Activated B cell treated with CpG ODN at 0.5 μM for 24 hours (primary cell): ENCODE measurements at regions not wholly inside any gene's neighbourhood (a gene's known extent, or its start where the extent isn't known, plus 50 kb on each side); places are given as distances from the start of the nearest gene placed in this dataset.

Experiments
- ATAC-seq: fragments of 200-7000 bp; cut with Tn5 transposase; one replicate; pipeline ENCODE4 v1.10.0; 2021; ENCODE audit warnings: low read depth, mild to moderate bottlenecking, moderate library complexity
- CTCF ChIA-PET: fragments of 350-600 bp; sonication (Branson Sonifier 250); formaldehyde crosslinking; loops from one replicate; lab custom pipeline; 2021; ENCODE audit warnings: antibody characterized with exemption; lab: Charles Lee
- POLR2A ChIA-PET: fragments of 350-600 bp; sonication (Branson Sonifier 250); formaldehyde crosslinking; loops from one replicate; lab custom pipeline; 2021; ENCODE audit warnings: antibody characterized with exemption; lab: Charles Lee
- DNase-seq: peaks from one replicate; pipeline ENCODE4 v3.0.0; 2022
- H3K27ac Mint-ChIP-seq: one replicate; pipeline ENCODE4 v1.8.0; 2020; ENCODE audit warnings: mixed read lengths
- H3K27me3 Mint-ChIP-seq: one replicate; pipeline ENCODE4 v1.8.0; 2021; ENCODE audit warnings: mixed read lengths
- H3K36me3 Mint-ChIP-seq: one replicate; pipeline ENCODE4 v1.8.0; 2021; ENCODE audit warnings: low read depth, mixed read lengths
- H3K4me1 Mint-ChIP-seq: one replicate; pipeline ENCODE4 v1.8.0; 2021; ENCODE audit warnings: mixed read lengths
- H3K4me3 Mint-ChIP-seq: one replicate; pipeline ENCODE4 v1.8.0; 2020; ENCODE audit warnings: mild to moderate bottlenecking, mixed read lengths
- H3K9me3 Mint-ChIP-seq: one replicate; pipeline ENCODE4 v1.8.0; 2020; ENCODE audit warnings: mixed read lengths
- CTCF ChIP-seq: fragments of 200-600 bp; IDR thresholded peaks from one replicate; pipeline ENCODE4 v1.8.0; 2022; ENCODE audit warnings: antibody characterized with exemption, mild to moderate bottlenecking
- intact Hi-C: fragments of 100-400 bp; cut with micrococcal nuclease; formaldehyde crosslinking; loops from one replicate; pipeline ENCODE4 v1.15.1; 2024

- intact Hi-C loops: no loop called here
- H3K4me3 Mint-ChIP-seq: no peak overlapping the region
- no peak overlapping the region for H3K27ac Mint-ChIP-seq
- no peaks in the 10 kb centered on the region for H3K4me1 Mint-ChIP-seq
- ChIA-PET CTCF (no interaction called here), POLR2A (no interaction called here)
- H3K9me3 Mint-ChIP-seq: no peaks in the 10 kb centered on the region
- ATAC-seq (no peak), DNase-seq (no peak)
- no peak for TF ChIP-seq CTCF
- H3K27me3 Mint-ChIP-seq: no peaks in the 10 kb centered on the region
- no peaks in the 10 kb centered on the region for H3K36me3 Mint-ChIP-seq
Observed at GRCh38 chr6:106886081-106886843, 88.3 kb downstream of the CD24 start.

DNA sequence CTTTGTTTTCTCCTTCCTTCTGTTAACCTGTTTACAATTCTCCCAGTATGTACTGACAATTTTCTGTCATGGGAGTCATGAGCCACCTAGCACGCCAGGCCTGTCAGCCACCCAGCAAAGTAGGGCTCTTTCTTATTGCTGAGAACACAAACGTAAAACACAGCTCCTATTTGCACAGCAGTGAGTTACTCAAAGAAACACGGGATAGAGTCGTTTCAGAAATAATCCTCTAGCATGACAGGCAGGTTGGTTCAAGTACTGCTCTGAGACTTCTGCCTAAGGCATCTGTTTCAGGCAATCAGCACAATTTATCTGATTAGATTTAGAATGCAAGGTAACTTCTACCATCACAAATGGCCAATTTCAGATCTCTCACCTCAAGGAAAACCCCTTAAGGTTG, 88.8 kb downstream of the CD24 start:
- DNase-seq (no peak), ATAC-seq (no peak)
- H3K27me3 Mint-ChIP-seq: no peaks in the 10 kb centered on the region
- H3K27ac Mint-ChIP-seq: no peak overlapping the region
- ChIA-PET CTCF (no interaction called here), POLR2A (no interaction called here)
- TF ChIP-seq CTCF: no peak
- H3K4me3 Mint-ChIP-seq: no peak overlapping the region
- no peaks in the 10 kb centered on the region for H3K9me3 Mint-ChIP-seq
- intact Hi-C loops: no loop called here
- no peaks in the 10 kb centered on the region for H3K4me1 Mint-ChIP-seq
- H3K36me3 Mint-ChIP-seq: no peaks in the 10 kb centered on the region

GRCh38 chr6:106884576-106884975, 90.0 kb downstream of the CD24 start:
- Mint-ChIP-seq H3K4me3 (no peak overlapping the region), H3K9me3 (no peaks in the 10 kb centered on the region), H3K27ac (no peak overlapping the region), H3K27me3 (no peaks in the 10 kb centered on the region), H3K36me3 (no peaks in the 10 kb centered on the region), H3K4me1 (no peaks in the 10 kb centered on the region)
- TF ChIP-seq CTCF: no peak
- intact Hi-C loops: no loop called here
- ATAC-seq (no peak), DNase-seq (no peak)
- POLR2A ChIA-PET: no interaction called here
- CTCF ChIA-PET: no interaction called here

DNA sequence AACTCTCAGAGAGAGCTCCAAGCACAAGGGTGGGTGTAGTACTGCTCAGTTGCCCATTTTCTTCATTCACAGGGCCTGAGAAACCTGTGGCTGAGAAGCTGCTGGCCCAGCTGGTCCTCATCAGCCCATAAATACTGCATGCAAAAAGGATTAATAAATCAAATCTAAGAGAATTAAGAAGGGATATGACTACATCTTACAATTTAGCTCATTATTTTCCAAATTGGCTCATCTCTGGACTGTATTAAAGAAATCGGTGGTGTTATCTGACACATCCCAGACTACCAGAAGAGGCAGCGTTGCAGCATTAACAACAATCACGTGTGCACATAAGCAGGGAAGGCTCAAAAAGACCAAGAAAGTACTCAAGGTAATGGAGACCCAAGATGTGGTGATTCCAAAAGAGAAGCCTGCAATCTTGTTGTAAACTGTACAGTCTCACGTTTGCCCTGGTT, 90.7 kb downstream of the CD24 start:
- intact Hi-C loops: no loop called here
- TF ChIP-seq CTCF: no peak
- H3K27ac Mint-ChIP-seq: no peak overlapping the region
- POLR2A ChIA-PET: no interaction called here
- CTCF ChIA-PET: no interaction called here
- no peak for ATAC-seq
- DNase-seq: no peak
- H3K4me1 Mint-ChIP-seq: no peaks in the 10 kb centered on the region
- H3K9me3 Mint-ChIP-seq: no peaks in the 10 kb centered on the region
- H3K36me3 Mint-ChIP-seq: no peaks in the 10 kb centered on the region
- no peak overlapping the region for H3K4me3 Mint-ChIP-seq
- no peaks in the 10 kb centered on the region for H3K27me3 Mint-ChIP-seq

DNA sequence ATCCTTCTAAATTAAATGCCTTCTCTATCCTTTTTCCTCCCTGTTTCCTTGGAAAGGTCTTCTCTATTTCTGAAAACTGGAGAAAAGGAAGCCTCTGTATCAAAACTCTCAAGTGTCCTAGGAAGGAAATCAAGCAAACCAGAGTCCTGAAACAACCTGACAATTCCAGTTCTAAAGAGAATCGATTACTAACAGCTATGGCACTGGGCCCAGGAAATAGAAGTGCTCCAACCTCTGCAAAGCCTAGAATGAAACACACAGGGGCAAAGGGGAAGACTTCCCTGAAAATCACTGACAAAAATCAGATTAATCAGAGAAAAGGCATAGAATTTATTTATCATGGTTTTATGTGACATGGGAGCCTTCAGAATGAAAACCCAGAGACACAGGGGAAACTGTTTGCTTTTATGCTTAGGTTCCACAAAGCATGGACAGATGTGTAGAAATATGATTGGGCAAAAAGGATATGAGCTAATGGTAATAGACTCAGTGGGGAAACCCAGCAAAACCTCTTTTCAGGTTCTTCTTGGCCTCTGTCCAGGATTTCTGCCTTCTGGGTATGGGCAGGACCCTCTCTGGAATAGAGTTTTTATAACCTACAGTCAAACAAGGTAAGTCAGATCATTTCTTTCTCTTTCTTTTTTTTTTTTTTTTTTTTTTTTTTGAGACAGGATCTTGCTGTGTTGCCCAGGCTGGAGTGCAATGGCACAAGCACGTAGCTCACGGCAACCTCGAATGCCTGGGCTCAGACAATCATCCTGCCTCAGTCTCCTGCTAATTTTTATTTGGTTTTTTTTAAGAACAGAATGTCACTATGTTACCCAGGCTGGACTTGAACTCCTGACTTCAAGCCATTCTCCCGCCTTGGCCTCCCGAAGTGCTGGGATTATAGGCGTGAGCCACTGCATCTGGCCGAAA, 91.7 kb downstream of the CD24 start:
- Mint-ChIP-seq H3K27me3 (no peaks in the 10 kb centered on the region), H3K9me3 (no peaks in the 10 kb centered on the region), H3K36me3 (no peaks in the 10 kb centered on the region), H3K4me3 (no peak overlapping the region), H3K27ac (no peak overlapping the region), H3K4me1 (no peaks in the 10 kb centered on the region)
- no peak for TF ChIP-seq CTCF
- no peak for DNase-seq
- no peak for ATAC-seq
- CTCF ChIA-PET: no interaction called here
- POLR2A ChIA-PET: no interaction called here
- intact Hi-C loops: no loop called here
